ENCODE measurements at regions not wholly inside any gene's neighbourhood (a gene's known extent, or its start where the extent isn't known, plus 50 kb on each side); places are given as distances from the start of the nearest gene placed in this dataset.

GRCh38 chr12:64998371-64999147, 122.5 kb downstream of the WIF1 start:
- H3K36me3 Mint-ChIP-seq (ENCODE audit: low read depth), result no peaks in the 10 kb centered on the region
- no peak overlapping the region for H3K27ac Mint-ChIP-seq (ENCODE audit: unreplicated experiment)
- peaks cover 10% of the 10 kb centered on the region for H3K4me1 Mint-ChIP-seq
- peaks cover 5% of the 10 kb centered on the region for H3K9me3 Mint-ChIP-seq
- H3K27me3 Mint-ChIP-seq (ENCODE audit: low read depth), result no peaks in the 10 kb centered on the region
- no peak for TF ChIP-seq CTCF (conservative IDR thresholded peaks at IDR 0.05)
- H3K4me3 Mint-ChIP-seq, result no peak overlapping the region
- no peak for DNase-seq (ENCODE audit: low read depth, low spot score)

- no peak overlapping the region for H3K4me3 Mint-ChIP-seq
- no peaks in the 10 kb centered on the region for H3K36me3 Mint-ChIP-seq (ENCODE audit: low read depth)
- peaks cover 5% of the 10 kb centered on the region for H3K9me3 Mint-ChIP-seq
- no peaks in the 10 kb centered on the region for H3K27me3 Mint-ChIP-seq (ENCODE audit: low read depth)
- DNase-seq (ENCODE audit: low read depth, low spot score), result no peak
- H3K27ac Mint-ChIP-seq (ENCODE audit: unreplicated experiment), result no peak overlapping the region
- H3K4me1 Mint-ChIP-seq, result peaks cover 10% of the 10 kb centered on the region
- no peak for TF ChIP-seq CTCF (conservative IDR thresholded peaks at IDR 0.05)
Observed at GRCh38 chr12:64999148-64999425, 122.0 kb downstream of the WIF1 start.
